Fibroblast of skin of right biceps (primary cell): ENCODE measurements at regions not wholly inside any gene's neighbourhood (a gene's known extent, or its start where the extent isn't known, plus 50 kb on each side); places are given as distances from the start of the nearest gene placed in this dataset.

ENCODE experiments used
- DNase-seq: peaks from one replicate; pipeline ENCODE4 v3.0.0-alpha.2; 2013

DNA sequence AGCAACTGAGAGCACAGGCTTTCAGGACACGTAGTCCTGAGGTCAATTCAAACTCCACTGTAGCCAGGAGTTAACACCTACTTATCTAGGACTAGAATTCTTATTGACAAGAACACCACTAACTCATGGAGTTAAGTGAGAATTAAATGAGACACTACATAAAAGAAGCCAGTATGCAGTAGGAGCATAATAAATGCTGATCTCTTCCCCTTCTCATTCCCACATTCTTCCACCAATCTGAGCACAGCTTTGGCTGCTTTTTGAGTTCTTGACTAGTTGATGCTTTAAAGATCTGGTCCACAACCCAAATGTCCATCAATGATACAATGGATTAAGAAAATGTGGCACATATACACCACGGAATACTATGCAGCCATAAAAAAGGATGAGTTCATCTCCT lies 55.2 kb downstream of the TTC32 start:
- no peak for DNase-seq

GRCh38 chr2:19846030-19846429 lies 55.8 kb downstream of the TTC32 start:
- DNase-seq, result no peak

- no peak for DNase-seq
These were observed 56.4 kb downstream of the TTC32 start for GRCh38 chr2:19845323-19845920.

GRCh38 chr2:19844750-19845149 lies 57.0 kb downstream of the TTC32 start:
- DNase-seq, result no peak

DNA sequence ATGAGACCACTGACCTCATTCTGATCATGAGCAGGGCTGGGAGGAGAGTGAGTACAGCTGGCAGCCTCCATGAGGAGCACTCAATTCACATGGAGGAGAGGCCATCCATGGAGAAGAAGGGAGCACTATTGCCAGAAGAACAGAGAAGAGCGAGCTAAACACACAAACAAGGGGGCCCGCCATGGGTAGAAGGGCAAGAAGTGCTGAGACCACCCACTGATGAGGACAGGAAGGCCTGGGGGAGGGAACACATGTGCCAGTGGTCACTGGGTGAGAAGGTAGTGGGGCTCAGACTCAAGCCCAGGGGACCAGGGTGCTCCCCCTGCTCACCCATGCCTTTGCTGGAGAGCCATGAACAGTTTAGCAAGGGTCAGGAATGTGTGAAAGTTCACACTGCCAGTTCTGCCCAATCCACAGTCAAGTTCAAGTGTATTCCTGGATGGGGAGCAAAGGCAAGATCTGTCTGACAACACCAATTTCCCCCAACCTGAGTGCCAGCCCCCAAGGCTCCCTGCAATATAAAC lies 57.7 kb downstream of the TTC32 start:
- no peak for DNase-seq

DNA sequence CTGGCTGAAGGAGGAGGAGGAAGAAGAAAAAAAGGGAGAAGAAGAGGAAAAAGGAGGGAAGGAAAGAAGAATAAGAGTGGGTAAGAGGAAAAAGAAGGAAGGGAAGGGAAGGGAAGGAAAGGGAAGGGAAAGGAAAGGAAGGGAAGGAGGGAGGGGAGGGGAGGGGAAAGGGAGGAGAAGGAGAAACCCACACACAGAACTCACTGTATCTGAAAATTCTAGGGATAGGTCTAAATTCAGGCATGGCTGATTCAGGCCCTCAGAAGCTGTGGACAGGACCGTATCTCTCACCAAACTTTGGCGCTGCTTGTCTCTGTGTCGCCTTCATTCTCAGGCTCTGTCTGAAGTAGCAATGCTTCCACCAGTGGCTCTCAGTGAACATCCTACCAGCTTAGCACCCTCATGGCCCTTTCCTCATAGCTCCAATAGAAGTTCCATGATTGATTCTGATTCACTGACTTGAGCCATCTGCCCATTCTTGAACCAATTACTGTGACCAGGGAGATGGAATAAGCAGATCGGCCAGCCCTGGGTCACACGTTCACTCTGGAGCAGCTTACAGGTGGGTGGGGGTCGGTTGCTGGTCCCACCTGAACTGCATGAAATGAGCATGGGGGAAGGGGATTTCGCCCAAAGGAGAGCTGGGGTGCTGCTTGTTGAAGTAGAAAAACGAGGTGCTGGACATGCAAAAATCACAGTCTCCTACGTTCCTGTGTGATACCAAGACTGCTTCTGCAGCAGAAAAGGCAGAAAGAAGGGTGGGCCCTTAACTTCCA lies 59.7 kb downstream of the TTC32 start:
- no peak for DNase-seq

GRCh38 chr2:19839438-19839837 lies 62.3 kb downstream of the TTC32 start:
- DNase-seq, result no peak

DNA sequence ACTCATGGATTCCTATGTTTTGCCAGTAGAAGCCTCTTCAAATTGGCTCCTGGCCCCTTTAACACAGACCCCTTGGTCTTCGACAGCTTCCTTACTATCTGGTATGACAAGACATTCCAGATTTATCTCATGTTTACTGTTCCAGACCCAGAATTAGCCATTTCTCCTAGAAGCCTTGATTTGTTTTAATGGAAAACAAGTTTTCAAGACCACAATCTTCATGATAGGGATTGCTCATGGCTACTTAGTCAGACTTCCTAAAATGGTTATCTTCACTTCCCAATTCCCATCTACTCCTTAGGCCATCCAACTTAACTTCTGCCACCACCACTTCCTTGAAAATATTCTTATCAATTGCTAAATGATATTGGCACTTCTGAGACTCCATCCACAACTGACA lies 63.2 kb downstream of the TTC32 start:
- peak; percentile 13 for DNase-seq

- DNase-seq, result no peak
These were observed 64.5 kb downstream of the TTC32 start for GRCh38 chr2:19837235-19837766.

DNA sequence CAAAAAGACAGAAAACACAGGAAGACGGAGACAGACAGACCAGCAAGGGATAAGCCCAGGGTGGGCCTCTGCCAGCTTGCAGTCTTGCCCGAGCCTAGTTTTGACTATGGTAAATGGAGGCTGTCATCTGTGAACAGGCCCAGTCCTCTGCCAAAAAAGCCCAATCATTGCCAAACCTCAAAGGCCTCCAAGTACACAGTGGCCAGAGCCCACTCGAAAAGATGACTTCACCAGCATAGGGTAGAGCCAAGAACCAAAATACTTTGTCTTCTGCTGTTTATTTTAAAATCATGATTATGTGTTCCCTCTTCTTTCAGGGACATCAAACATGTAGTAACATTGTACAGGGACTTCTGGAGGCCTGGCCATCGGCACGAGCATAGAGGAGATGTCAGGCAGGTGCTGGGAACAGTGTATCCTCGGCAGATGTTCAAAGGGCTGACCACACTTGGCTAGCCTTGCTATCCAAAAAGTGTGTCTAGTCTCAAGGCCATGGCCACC lies 66.0 kb downstream of the TTC32 start:
- DNase-seq, result no peak

DNA sequence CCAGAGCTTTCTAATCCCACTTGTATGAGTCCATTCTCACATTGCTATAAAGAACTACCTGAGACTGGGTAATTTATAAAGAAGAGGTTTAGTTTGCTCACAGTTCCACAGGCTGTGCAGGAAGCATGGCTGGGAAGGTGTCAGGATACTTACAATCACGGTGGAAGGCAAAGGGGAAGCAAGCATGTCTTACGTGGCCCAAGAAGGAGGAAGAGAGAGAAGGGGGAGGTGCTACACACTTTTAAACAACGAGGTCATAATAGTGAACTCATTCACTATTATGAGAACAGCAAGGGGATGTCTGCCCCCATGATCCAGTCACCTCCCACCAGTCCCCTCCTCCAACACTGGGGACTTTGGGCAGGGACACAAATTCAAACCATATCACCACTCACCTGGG lies 67.8 kb downstream of the TTC32 start:
- DNase-seq, result no peak

DNA sequence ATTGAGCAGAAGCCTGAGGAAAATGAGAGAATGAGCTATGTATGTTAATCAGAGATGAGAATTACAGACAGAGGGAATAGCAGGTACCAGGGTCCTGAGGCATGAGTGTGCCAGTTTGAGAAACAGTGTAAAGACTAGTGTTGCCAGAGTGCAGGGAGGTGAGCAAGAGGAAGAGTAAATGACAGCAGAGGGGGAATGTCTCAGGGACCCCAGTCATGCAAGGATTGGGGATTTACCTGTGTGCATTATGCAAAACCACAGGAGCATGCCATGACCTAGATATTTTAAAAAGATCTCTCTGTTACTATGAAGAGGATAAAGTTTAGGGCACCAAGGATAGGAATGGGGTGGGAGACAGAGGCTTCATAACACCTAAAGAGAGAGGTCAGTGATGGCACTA lies 72.1 kb downstream of the TTC32 start:
- DNase-seq, result no peak

DNA sequence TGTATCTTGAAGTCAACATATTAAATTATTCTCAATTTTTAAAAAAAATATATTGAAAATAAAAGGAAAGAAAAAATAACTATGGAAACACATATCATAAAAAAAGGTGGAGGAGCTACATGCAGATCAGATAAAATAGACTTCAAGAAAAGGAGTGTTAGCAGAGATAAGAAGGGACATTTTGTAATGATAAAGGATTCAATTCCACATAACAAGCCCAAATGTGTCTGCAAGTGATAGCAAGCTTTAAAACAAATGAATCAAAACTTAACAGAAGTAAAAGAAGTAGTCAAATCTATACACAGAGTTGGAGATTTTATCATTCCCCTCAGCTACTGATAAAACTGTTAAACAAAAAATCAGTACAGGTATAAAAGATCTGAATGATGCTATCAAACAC lies 74.9 kb downstream of the TTC32 start:
- DNase-seq, result no peak

GRCh38 chr2:19823507-19823906 lies 78.3 kb downstream of the TTC32 start:
- no peak for DNase-seq

DNA sequence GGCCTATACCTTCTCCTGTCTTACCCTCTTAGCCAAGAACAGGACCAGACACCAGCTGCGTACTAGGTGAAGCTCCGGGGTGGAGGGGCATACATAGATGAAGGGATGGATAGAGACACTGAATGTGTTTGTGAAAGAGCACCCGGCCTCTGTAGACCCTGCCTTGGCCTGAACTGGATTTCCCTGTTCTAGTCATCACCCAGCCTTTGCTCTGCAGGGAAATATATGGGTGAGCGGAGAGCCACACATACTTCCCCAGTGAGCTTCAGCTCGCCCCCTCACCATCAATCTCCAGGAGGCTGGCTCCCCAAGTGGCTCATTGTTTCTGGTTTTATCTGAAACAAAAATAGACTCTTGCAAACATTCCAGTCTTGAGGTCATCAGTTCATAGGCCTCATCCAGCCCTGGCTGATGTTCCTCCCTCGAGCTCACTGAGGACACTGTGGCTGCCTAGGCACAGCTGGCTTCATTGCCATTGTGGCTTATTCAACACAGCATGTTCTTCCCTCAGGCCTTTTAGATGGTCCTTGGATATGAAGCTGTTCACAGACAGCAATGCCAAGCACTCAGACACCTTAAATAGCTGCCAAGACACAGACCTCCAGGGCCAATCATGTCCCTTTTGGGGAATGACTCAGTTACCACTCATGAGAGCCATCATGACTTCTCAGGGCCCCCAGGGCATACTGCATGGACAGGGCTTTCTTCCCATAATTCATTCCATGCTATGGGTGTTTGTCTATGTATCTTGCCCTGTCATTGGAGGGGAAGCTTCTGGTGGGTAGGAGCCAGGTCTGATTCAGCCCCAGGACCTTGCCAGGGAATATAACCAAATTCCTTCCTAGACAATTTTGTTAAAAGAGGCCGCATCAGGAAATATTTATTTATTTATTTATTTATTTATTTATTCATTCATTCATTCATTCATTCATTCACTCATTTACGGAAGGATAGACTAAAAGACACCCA lies 82.4 kb downstream of the TTC32 start:
- peak; percentile 90 for DNase-seq

DNA sequence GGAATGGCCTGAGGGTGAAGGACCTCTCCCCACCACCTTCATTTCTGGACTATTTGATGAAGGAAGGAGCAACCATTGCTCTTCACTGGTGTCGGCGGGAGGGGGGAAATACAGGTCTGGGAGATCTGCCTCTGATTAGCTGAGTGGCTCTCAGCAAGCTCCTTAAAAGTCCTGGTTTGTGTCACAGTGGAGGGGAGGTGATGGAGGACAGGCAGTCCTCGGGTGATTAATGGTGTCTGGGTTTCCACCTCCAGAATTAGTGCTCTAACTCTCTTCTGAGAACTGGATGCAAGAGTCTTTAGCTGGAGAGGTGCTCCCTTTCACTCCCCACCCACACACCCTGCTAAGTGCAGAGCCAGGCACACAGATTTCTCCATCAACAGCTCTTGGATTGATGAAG lies 83.2 kb downstream of the TTC32 start:
- DNase-seq, result no peak

DNA sequence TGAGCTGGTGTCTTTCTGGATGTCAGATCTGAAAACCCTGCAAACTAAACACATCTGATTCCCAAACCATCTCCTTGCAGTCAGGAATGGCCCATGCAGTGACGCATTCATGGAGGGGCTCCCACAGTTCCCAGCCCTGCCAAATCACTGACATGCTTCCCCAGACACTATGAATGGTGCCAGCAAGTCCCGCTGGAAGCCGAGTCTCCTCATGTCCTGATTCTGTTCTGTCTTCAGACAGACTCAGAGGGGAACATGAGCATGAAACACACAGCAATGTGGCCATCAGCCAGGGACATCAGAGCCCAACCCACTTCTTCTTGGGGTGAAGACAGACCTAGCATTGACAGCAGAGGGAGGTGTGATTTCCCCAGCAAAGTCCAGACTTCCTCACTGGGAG lies 83.7 kb downstream of the TTC32 start:
- DNase-seq, result peak; percentile 9

GRCh38 chr2:19815746-19816145 lies 86.0 kb downstream of the TTC32 start:
- no peak for DNase-seq

DNA sequence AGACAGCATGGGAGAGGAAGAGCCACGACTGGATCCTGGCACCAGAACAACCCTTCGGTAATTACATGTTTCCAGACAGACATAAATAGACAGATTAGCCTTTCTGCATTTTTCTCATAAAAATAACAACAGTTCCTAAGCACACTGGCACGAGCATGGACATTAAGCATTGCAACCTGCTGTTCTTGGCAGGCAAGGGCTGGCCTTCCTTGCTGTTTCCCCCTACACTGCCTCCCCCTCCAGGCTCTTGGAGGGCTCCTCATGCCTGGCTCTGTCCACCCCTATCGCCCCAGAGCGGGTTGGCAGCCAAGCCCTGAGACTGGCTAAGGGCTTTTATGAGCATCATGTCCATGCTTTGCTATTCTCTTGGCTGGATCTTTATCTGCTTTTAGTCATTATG lies 89.6 kb downstream of the TTC32 start:
- no peak for DNase-seq

GRCh38 chr2:19811186-19811585 lies 90.6 kb downstream of the TTC32 start:
- no peak for DNase-seq

GRCh38 chr2:19810637-19811036 lies 91.1 kb downstream of the TTC32 start:
- DNase-seq, result no peak

GRCh38 chr2:19810148-19810547 lies 91.6 kb downstream of the TTC32 start:
- no peak for DNase-seq

DNA sequence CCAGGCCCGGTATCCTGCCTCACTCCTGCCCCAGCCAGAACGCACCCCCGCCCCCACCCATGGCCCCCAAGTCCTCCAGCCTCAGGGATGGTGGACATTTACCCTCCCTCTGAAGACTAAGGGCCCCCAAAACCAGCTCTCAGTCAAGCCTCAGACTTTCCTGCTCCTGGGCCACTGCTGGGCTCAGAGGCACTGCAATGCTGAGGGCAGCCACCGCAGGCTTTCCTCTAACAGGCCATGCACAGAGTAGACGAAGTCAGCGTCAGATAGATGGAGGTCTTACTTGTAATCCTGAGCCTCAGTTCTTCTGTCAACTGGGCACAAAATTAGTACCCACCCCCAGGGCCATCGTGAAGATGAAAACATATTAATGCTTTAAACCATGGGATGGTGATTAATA lies 92.6 kb downstream of the TTC32 start:
- no peak for DNase-seq
